Retina (tissue), 1 donor: ENCODE measurements at regions not wholly inside any gene's neighbourhood (a gene's known extent, or its start where the extent isn't known, plus 50 kb on each side); places are given as distances from the start of the nearest gene placed in this dataset.

ENCODE experiments used
- DNase-seq: peaks from one replicate; pipeline ENCODE4 v3.0.0-alpha.2; 2016

- DNase-seq = no peak
Observed at GRCh38 chr13:111456452-111457230, 136.2 kb downstream of the TEX29 start.

DNA sequence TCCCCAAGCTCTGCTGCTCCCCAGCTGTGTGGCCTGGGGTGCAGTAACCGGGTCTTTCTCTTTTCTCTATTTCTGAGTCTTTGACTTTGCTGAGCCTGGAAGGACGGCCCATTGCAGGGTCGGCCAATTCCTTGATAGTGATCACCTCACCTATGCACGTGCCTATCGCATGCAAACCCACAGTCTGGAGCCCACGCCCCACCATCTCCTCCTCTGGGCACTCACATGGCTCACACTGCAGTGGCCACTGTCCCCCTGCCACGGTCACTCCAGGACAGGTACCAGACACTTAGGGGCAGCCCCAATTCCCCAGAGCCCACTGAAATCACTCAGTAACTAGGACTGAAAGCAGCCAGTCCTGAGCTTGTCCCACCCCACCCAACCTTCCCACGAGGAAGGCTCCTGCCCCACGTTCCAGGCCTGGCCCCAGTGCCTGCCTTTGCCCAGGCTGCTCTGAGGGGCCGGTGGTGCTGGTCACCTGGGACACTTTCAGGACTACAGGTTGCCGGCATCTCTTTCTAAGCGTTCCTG lies 137.6 kb downstream of the TEX29 start:
- no peak for DNase-seq

DNA sequence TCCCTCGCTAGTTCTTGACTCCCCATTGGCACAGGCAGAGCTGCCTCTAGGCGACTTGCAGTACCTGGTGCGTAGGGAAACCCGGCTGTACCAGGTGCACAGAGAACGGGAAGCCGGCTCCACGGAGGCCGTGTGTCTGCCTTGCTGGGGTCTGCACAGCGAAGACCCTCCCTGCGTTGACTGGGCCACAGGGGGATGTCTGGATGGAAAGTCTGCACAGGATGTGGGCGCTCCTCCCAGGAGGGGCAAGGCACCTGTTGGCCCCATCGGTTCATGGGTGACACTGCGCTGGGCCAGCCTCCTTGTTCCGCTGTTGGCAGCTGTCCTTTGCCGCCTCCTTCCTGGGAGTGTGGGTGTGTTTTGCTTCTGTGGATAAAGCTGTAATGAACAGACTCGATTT lies 138.3 kb downstream of the TEX29 start:
- DNase-seq = no peak

GRCh38 chr13:111459803-111460547 lies 139.5 kb downstream of the TEX29 start:
- no peak for DNase-seq

- DNase-seq = peak; percentile 69
Observed at GRCh38 chr13:111460548-111461444, 140.4 kb downstream of the TEX29 start.

GRCh38 chr13:111461445-111462149 lies 141.2 kb downstream of the TEX29 start:
- no peak for DNase-seq

DNA sequence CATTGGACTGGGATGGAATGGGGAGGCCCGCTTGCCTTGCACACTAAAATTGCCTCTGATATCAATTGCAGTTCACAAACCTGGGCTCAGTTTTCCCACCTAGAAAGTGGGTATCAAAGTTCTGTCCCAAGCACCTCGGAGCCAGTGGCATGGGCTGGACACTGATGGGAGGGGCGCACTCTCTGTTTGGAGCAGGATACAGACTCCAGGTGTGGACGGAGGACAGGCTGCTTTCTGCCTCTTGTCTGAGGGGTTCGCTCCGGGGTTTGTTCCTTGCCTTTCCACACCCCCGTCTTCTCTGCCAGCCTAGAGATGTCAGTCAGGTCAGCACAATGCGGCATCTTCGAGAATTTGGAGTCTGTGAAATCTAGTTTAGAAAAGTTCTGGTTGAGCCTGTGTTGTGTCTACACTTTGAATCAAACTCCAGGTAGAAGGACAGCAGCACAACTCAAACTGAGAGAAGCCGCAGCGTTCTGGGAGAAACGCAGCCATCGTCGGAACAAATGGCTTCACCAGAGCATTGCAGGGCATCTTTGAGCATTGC lies 141.9 kb downstream of the TEX29 start:
- DNase-seq = no peak

- no peak for DNase-seq
Observed at GRCh38 chr13:111462944-111463343, 142.5 kb downstream of the TEX29 start.

- DNase-seq = no peak
Observed at GRCh38 chr13:111467111-111467890, 146.9 kb downstream of the TEX29 start.

- DNase-seq = no peak
Observed at GRCh38 chr13:111468037-111468959, 147.9 kb downstream of the TEX29 start.

GRCh38 chr13:111469450-111469849 lies 149.0 kb downstream of the TEX29 start:
- no peak for DNase-seq

DNA sequence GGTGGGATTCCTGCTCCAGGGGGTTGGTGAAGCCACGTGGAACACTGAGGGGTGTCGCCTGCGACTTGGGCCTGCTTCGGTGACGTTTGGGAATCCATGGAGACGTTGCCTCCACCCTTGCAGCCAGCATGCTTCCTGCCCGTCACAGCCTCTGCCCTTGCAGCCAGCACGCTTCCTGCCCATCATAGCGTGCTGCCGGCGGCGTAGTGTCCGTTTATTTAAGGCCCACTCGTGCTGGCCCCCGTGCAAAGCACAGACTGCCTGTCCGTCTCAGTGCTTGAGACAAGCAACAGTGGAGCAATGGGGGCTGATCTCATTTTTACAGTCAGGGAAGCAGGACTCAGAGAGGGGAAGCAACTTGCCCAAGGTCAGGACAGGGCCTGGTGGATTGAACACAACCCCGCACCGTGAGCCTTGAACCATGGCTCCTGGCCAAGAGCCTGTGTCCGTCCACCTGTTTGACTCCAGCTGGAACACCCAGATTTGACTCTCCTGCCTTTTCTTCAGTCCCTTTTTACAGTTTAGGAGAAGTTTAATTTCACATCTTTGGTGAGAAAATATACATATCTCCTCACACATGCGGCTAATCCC lies 149.6 kb downstream of the TEX29 start:
- DNase-seq = no peak

DNA sequence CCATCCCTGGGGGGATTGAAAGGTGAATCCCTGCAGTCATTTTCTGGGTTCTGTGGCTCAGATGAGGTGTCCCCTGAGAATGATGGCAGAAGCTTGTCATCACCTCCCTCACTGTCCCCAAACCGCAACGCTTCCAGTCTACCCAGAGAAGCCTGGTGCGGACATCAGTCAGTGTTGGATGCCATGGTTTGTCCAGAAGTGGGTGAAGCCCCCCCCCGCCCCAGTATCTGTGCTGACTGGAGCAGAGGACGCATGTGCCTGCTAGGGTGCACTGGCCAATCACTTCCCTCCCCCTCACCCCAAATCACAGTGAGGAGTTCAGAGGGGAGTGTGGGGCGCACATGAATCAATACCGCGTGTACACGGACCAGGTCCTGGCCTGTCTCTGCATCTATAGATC lies 150.5 kb downstream of the TEX29 start:
- no peak for DNase-seq

DNA sequence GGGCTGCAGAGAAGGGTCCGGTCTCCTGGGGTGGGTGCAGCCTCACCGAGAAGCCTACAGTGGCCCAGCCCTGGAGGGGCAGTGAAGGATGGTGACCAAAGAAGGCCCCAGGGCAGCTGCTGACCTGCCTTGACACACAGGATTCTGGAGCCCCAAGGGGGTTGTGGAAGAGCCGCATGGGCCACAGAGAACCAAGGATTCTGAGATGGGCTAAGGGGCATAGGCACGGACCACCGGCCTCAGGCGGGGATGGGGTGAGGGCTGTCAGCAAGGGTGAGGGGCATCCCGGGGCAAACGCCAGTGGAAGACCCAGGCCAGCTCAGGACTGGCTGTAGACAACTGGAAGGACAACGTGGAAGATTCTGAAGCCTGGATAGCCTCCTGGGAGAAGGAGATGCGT lies 151.6 kb downstream of the TEX29 start:
- DNase-seq = no peak

DNA sequence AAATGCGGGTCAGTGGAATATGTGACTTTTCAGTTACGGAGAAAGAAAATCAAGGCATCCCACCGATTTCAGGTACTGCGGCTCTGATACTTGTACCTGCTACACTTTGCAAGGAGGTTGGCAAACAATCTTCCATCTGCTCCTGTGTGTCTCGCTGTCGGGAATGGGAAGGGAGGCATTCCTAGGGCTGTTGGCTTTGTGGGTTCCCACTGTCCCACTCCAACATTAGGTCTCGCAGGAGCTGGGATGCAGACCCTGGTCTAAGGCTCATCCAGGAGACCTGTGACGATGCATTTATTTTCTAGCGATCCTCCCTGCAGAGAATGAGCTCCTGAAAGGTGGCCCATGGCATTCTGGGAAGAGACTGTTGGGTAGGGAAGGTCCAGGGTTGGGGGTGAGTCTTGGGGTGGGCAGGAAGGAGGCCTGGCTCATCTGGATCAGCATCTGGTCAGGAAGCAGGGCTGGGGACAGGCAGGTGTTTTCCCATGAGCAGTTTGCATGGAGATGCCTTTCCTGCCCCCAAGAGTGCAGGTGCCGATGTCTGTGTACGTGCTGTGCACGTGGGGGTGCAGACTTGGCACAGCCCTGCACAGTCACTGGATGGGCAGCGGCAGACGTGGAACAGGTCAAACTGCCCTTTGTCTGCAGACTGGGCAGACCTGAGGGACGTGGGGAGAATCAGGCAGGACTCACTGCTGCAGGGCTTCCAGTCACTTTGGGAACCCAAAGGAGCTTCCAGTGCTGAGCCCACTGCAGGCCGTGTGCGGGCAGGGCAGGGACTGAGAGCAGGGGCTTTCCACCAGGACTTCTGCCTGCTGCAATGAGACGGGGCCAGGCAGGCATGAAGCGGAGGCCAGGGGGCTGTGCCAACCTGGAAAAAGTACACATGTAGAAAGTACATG lies 152.4 kb downstream of the TEX29 start:
- DNase-seq = no peak

DNA sequence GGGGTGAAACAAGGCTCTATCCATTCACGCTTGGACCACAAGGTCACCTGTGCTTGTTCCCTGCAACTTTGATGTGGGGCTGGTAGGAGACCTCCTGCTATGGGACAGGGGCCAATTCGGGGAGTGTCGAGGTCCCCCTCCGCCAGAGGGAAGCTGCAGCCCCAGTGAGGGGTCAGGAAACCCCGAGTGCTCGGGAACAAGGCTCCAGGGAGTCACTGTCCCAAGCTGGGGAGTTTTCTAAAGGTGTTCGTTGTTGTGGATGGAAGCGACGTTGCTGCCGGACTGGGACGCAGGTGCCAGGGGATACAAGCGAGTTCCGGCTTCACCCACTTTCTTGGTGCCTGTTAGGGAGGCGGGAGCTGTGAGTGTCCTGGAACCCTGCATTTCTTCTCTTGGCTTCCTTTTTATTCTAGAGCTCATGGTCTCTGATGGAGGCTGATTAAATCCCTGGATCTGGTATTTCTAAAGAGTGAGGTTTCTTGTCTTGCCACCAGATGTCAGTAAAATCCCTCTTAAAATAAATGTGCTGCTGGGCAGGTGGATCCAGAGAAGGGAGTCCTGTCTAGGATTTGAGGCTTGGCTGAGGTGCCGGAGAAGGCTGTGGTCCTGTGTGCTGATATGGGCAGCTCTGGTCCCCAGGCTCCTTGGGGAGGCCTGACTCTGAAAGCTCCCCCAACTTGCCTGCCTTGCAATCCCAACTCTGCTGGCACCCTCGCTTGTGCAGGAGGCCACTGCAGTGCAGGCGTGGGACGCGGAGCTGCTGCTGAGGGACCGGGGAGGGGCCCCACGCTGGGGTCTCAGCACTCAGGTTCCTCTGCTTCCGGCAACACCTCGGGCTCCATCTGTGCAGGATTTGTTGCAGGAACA lies 153.9 kb downstream of the TEX29 start:
- peak; percentile 74 for DNase-seq

DNA sequence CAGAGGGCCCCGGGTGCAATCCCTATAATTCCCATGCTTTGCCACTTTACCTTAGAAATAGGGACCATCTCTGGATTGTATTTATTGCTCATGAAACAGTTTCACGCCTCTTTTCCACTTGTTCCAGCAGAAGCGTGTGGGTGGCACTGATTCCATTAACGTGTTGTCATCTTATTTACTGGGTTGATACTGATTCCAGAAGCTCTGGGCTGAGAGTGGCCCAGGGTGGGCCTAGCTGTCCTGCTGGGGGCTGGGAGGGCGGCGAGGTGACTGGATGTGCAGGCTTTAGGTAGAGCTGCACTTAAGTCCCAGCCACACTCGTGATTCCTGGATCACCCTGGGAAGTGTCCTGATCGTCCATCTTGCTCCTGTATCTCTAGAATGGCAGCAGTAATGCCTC lies 155.0 kb downstream of the TEX29 start:
- no peak for DNase-seq

GRCh38 chr13:111476197-111476596 lies 155.8 kb downstream of the TEX29 start:
- DNase-seq = no peak
